Panc1 (cell line): ENCODE measurements at regions not wholly inside any gene's neighbourhood (a gene's known extent, or its start where the extent isn't known, plus 50 kb on each side); places are given as distances from the start of the nearest gene placed in this dataset.

Source experiments
- CTCF ChIP-seq: fragments of 450-650 bp; IDR thresholded peaks from 2 replicates; pipeline ENCODE4 v1.5.1; 2017; ENCODE audit warnings: mild to moderate bottlenecking
- POLR2AphosphoS5 ChIP-seq: IDR thresholded peaks from 2 replicates; pipeline ENCODE4 v1.6.1; 2012; ENCODE audit warnings: mild to moderate bottlenecking, low read depth, low read length, moderate library complexity
- SIN3A ChIP-seq: IDR thresholded peaks from 2 replicates; pipeline ENCODE4 v1.6.1; 2012; ENCODE audit warnings: low read depth, mild to moderate bottlenecking, low read length, moderate library complexity, borderline replicate concordance; ENCODE audit not compliant: insufficient read depth
- TCF7L2 ChIP-seq: IDR thresholded peaks from 2 replicates; pipeline ENCODE4 v1.6.1; 2011; ENCODE audit warnings: mild to moderate bottlenecking, low read depth, low read length, inconsistent platforms
- TF ChIP-seq, protein P1 (sequence below), 2 experiments: IDR thresholded peaks; 2 replicates each; pipeline ENCODE4 v1.6.1; 2011 to 2012; ENCODE audit warnings: low read depth in 2 of 2, control low read depth in 1 of 2, low read length in 1 of 2, mild to moderate bottlenecking in 1 of 2, moderate library complexity in 1 of 2; ENCODE audit not compliant: insufficient read depth in 1 of 2

DNA sequence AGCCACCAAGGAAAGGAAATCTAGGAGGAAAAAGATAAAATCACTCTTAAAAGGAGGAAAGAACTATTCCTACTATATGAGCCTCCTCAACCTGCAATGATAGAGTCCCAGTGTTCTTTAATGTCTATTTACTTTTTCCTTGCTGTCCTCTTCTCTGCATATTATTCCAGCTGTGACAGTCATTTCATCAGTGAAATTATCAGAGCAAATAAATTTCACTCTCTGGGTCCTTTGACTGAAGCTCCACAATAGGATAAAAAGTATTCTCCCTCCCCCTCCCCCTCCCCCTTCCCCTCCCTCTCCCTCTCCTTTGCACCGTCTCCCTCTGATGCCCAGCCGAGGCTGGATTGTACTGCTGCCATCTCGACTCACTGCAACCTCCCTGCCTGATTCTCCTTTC is 107.5 kb upstream of the DPT start:
- TF ChIP-seq CTCF (no peak), POLR2AphosphoS5 (no peak), SIN3A (no peak), TCF7L2 (no peak)
- TF ChIP-seq, protein P1, sequence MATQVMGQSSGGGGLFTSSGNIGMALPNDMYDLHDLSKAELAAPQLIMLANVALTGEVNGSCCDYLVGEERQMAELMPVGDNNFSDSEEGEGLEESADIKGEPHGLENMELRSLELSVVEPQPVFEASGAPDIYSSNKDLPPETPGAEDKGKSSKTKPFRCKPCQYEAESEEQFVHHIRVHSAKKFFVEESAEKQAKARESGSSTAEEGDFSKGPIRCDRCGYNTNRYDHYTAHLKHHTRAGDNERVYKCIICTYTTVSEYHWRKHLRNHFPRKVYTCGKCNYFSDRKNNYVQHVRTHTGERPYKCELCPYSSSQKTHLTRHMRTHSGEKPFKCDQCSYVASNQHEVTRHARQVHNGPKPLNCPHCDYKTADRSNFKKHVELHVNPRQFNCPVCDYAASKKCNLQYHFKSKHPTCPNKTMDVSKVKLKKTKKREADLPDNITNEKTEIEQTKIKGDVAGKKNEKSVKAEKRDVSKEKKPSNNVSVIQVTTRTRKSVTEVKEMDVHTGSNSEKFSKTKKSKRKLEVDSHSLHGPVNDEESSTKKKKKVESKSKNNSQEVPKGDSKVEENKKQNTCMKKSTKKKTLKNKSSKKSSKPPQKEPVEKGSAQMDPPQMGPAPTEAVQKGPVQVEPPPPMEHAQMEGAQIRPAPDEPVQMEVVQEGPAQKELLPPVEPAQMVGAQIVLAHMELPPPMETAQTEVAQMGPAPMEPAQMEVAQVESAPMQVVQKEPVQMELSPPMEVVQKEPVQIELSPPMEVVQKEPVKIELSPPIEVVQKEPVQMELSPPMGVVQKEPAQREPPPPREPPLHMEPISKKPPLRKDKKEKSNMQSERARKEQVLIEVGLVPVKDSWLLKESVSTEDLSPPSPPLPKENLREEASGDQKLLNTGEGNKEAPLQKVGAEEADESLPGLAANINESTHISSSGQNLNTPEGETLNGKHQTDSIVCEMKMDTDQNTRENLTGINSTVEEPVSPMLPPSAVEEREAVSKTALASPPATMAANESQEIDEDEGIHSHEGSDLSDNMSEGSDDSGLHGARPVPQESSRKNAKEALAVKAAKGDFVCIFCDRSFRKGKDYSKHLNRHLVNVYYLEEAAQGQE (IDR thresholded peaks at IDR 0.05; ENCODE audit: insufficient read depth in 1 of 2, low read depth in 2 of 2, low read length in 1 of 2) = no peak
